Activated CD8-positive, alpha-beta T cell treated with anti-CD3 and anti-CD28 coated beads for 36 hours (primary cell): ENCODE measurements at regions not wholly inside any gene's neighbourhood (a gene's known extent, or its start where the extent isn't known, plus 50 kb on each side); places are given as distances from the start of the nearest gene placed in this dataset.
"Not testable (repeated sequence)": the region's sequence is repeated elsewhere in the genome, so short reads cannot be mapped to it uniquely, and the experiment has no call there.

Source experiments
- ATAC-seq: fragments of 200-7000 bp; cut with Tn5 transposase; one replicate; pipeline ENCODE4 v1.10.0; 2021; ENCODE audit warnings: mild to moderate bottlenecking, moderate library complexity
- CTCF ChIA-PET: fragments of 350-600 bp; sonication (Branson Sonifier 250); formaldehyde crosslinking; loops from one replicate; lab custom pipeline; 2021; ENCODE audit warnings: antibody characterized with exemption; lab: Charles Lee
- POLR2A ChIA-PET: fragments of 350-600 bp; sonication (Branson Sonifier 250); formaldehyde crosslinking; loops from one replicate; lab custom pipeline; 2021; ENCODE audit warnings: antibody characterized with exemption; lab: Charles Lee
- DNase-seq: peaks from one replicate; pipeline ENCODE4 v3.0.0-alpha.2; 2020
- H3K27ac Mint-ChIP-seq: one replicate; pipeline ENCODE4 v1.8.0; 2021; ENCODE audit warnings: mild to moderate bottlenecking, mixed read lengths
- H3K27me3 Mint-ChIP-seq: one replicate; pipeline ENCODE4 v1.8.0; 2021; ENCODE audit warnings: mixed read lengths
- H3K36me3 Mint-ChIP-seq: one replicate; pipeline ENCODE4 v1.8.0; 2021; ENCODE audit warnings: low read depth, mixed read lengths
- H3K4me1 Mint-ChIP-seq: one replicate; pipeline ENCODE4 v1.8.0; 2021; ENCODE audit warnings: low read depth, mixed read lengths
- H3K4me3 Mint-ChIP-seq: one replicate; pipeline ENCODE4 v1.8.0; 2021; ENCODE audit warnings: mild to moderate bottlenecking, moderate library complexity, mixed read lengths
- H3K9me3 Mint-ChIP-seq: one replicate; pipeline ENCODE4 v1.8.0; 2021; ENCODE audit warnings: mixed read lengths
- intact Hi-C: fragments of 100-400 bp; cut with micrococcal nuclease; formaldehyde crosslinking; loops from one replicate; pipeline ENCODE4 v1.10.0; 2022
- TF ChIP-seq, protein P1 (sequence below): fragments of 200-600 bp; IDR thresholded peaks from one replicate; pipeline ENCODE4 v1.8.0; 2022; ENCODE audit warnings: antibody characterized with exemption, mild to moderate bottlenecking

DNA sequence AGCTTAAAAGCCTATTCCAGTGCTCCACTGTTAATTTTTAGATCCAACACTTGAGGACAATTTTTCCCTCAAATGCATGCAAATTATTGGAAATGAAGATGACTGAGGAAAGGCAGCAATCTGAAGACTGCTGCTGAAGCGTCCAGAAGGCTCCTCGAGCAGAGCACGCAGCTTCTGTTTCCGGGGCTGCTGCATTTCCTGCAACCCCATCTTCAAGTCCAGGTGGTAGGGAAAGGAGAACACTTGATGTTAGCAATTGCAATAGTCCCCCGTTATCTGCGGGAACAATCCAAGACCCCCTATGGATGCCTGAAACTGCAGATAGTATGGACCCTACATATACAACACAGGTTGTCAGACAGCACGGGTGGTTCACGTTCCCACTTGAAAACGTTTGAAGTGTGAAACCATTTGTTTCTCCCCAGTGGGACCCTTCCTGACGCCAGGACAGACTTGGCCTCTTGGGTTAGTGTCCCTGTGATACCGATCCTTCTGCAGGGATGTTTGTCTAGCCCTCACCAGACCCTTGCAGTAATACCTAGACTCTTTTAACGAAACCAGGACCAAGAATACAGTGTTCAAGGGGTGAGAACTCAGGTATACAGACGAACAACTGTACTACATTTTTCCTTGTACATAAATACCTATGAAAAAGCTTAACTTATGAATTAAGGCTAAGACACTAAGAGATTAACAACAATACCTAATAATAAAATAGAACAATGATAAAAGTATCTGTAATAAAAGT is 152.3 kb downstream of the HSD17B3 start:
- H3K27ac Mint-ChIP-seq, result no peak overlapping the region
- ATAC-seq, result peak; percentile 11
- peak overlapping the region; percentile 22 for H3K4me3 Mint-ChIP-seq

DNA sequence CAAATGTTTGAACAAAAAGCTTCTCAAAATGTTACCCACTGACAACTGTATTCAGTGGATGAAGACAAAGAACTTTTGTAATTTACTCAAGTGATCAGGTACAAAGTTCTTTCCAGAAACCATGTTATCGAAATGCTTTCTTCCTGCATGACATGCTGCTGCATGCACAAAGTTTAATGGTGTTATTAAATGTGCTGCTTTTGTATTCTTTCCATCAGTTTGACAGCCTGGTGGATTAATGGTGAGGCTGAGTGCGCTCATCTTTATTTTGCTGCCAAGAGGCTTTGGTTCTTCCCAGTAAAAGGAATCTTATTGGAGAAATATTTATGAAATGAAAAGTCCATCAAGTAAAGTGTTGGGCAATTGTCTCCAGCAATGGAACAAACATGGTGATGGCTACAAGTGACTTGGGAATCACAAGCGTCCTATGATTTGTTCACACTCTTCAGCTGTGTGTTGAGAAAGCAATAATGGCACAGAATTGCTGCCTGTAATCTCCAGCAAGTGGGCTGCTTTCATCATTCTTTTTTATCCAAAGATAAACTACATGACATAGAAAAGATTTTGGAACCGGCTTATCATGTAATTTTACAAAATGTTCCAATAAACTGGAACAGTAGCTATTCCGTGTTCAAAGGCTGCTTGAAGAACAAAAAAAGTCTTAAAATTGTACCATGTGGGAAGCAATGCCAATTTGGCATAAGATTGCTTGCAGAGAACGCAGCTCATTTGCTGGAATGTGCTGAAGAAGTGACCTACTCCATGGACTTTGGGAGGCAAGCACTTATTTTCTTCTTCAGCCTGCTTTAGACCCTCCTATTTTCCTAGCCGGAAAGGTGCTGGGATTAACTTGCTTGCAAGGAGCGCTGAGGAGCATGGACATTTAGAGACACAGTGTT is 153.1 kb downstream of the HSD17B3 start:
- Mint-ChIP-seq H3K27me3 (peaks cover 40% of the 10 kb centered on the region), H3K4me3 (no peak overlapping the region), H3K4me1 (peaks cover 39% of the 10 kb centered on the region), H3K36me3 (no peaks in the 10 kb centered on the region), H3K9me3 (no peaks in the 10 kb centered on the region), H3K27ac (no peak overlapping the region)
- no peak for ATAC-seq
- POLR2A ChIA-PET, result no interaction called here
- TF ChIP-seq, protein P1, sequence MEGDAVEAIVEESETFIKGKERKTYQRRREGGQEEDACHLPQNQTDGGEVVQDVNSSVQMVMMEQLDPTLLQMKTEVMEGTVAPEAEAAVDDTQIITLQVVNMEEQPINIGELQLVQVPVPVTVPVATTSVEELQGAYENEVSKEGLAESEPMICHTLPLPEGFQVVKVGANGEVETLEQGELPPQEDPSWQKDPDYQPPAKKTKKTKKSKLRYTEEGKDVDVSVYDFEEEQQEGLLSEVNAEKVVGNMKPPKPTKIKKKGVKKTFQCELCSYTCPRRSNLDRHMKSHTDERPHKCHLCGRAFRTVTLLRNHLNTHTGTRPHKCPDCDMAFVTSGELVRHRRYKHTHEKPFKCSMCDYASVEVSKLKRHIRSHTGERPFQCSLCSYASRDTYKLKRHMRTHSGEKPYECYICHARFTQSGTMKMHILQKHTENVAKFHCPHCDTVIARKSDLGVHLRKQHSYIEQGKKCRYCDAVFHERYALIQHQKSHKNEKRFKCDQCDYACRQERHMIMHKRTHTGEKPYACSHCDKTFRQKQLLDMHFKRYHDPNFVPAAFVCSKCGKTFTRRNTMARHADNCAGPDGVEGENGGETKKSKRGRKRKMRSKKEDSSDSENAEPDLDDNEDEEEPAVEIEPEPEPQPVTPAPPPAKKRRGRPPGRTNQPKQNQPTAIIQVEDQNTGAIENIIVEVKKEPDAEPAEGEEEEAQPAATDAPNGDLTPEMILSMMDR, result no peak
- no peak for DNase-seq
- intact Hi-C loops, result no loop called here
- CTCF ChIA-PET, result no interaction called here

More for the DNA sequence above, 152.3 kb downstream of the HSD17B3 start:
- peak; percentile 19 for DNase-seq
- no peaks in the 10 kb centered on the region for H3K36me3 Mint-ChIP-seq
- H3K4me1 Mint-ChIP-seq, result peaks cover 39% of the 10 kb centered on the region
- TF ChIP-seq, protein P1, result no peak
- ChIA-PET CTCF (interaction anchor here (0.9 kb wide), 1 partner anchor 90 kb away, joined by 3 read pairs; no protein-coding TSS in a partner anchor), POLR2A (no interaction called here)
- H3K27me3 Mint-ChIP-seq, result peaks cover 40% of the 10 kb centered on the region
- intact Hi-C loops, result no loop called here
- no peaks in the 10 kb centered on the region for H3K9me3 Mint-ChIP-seq

DNA sequence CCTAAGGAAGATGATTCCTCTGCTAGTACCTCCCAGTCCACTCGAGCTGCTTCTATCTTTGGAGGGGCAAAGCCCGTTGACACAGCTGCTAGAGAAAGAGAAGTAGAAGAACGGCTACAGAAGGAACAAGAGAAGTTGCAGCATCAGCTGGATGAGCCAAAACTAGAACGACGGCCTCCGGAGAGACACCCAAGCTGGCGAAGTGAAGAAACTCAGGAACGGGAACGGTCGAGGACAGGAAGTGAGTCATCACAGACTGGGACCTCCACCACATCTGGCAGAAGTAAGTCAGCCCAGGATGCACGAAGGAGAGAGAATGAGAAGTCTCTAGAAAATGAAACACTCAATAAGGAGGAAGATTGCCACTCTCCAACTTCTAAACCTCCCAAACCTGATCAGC is 154.9 kb downstream of the HSD17B3 start:
- H3K9me3 Mint-ChIP-seq, ATAC-seq, H3K36me3 Mint-ChIP-seq, intact Hi-C loops, H3K4me3 Mint-ChIP-seq, DNase-seq, CTCF ChIA-PET, POLR2A ChIA-PET, H3K27ac Mint-ChIP-seq: not testable (repeated sequence)
- Mint-ChIP-seq H3K27me3 (peaks cover 45% of the 10 kb centered on the region), H3K4me1 (peaks cover 31% of the 10 kb centered on the region)

DNA sequence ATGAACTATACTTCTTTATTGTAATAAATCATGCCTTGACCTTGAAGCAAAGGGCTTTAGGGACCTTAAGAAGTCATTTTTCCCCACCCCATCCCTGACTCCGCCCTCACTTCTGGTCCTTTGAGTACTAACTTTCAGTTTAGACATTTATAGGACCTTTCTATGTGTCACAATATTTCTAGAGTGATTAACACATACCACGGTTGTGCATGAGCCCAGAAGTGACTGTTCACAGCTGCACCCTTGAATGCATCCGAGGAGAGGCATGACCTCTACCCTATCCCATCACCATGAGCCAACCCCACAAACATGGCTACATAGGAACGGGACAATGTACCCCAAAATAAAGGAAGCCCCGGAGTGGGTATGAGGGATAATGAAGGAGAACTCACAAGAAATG is 160.3 kb downstream of the HSD17B3 start:
- ATAC-seq, result no peak
- ChIA-PET CTCF (no interaction called here), POLR2A (no interaction called here)
- Mint-ChIP-seq H3K4me1 (peaks cover under 1% of the 10 kb centered on the region), H3K9me3 (no peaks in the 10 kb centered on the region), H3K36me3 (no peaks in the 10 kb centered on the region), H3K27ac (no peak overlapping the region), H3K4me3 (no peak overlapping the region), H3K27me3 (peaks cover 21% of the 10 kb centered on the region)
- TF ChIP-seq, protein P1, result no peak
- intact Hi-C loops, result no loop called here
- DNase-seq, result no peak

DNA sequence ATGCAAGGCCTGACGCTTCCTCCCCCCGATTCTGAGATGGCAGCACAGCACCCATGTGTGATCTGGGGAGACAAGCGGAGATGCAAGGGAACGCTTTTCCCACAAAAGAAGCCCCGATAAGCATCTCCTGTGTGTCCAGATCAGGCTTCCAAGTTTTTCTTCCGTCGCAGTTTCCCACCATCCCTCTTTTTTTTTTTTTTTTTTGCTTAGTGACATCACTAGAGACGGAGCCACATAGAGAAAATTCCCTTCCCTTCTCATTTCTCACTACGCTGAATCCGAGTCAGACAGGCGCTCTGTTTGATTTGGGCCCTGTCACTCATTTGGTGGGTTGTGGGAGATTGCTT is 160.9 kb downstream of the HSD17B3 start:
- TF ChIP-seq, protein P1, result no peak
- H3K4me1 Mint-ChIP-seq, result no peaks in the 10 kb centered on the region
- ATAC-seq, result no peak
- H3K4me3 Mint-ChIP-seq, result no peak overlapping the region
- CTCF ChIA-PET, result no interaction called here
- POLR2A ChIA-PET, result no interaction called here
- H3K36me3 Mint-ChIP-seq, result no peaks in the 10 kb centered on the region
- no peak overlapping the region for H3K27ac Mint-ChIP-seq
- H3K27me3 Mint-ChIP-seq, result peaks cover 16% of the 10 kb centered on the region
- intact Hi-C loops, result no loop called here
- H3K9me3 Mint-ChIP-seq, result no peaks in the 10 kb centered on the region
- DNase-seq, result no peak
